NOMO-1 (cell line): ENCODE measurements at regions not wholly inside any gene's neighbourhood (a gene's known extent, or its start where the extent isn't known, plus 50 kb on each side); places are given as distances from the start of the nearest gene placed in this dataset.

Experiments
- DNase-seq, 2 experiments: peaks; one replicate each; lab custom pipeline; 2025; ENCODE audit not compliant: unreplicated experiment in 2 of 2; lab: John Stamatoyannopoulos, UW

- DNase-seq = no peak
Observed at GRCh38 chr6:2542101-2542857, 208.4 kb downstream of the MYLK4 start.

GRCh38 chr6:2536451-2536850 is 214.3 kb downstream of the MYLK4 start:
- DNase-seq = no peak

GRCh38 chr6:2535506-2535905 is 215.2 kb downstream of the MYLK4 start:
- DNase-seq = no peak

DNA sequence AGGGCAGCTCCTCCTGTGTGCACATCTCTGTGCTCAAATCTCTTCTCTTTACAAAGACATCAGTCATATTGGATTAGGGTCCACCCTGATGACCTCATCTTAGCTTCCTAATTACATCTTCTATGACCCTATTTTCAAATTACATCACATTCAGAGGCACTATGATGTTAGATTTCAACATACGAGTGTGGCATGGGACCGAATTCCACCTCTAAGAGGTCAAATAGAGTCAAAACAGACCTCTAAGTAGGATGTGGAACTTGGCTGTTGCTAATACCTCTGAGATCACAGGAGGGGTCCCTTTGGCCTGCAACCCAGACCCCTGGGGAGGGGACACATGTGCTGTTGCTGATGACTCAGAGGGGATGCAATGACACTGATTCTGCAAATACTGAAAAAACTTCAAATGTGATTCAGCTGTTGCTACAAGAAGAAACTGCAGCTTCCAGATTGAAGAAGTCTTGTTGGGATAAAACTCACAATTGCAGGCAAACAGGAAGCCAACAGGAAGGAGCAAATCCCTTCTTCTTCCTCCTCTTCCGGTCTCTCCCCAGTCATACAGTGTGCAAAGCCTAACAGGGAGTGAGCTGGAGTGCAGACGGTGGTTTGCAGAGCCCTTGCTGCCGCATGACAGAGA is 216.2 kb downstream of the MYLK4 start:
- DNase-seq = peak in 1 of 2 experiments; percentile 36

DNA sequence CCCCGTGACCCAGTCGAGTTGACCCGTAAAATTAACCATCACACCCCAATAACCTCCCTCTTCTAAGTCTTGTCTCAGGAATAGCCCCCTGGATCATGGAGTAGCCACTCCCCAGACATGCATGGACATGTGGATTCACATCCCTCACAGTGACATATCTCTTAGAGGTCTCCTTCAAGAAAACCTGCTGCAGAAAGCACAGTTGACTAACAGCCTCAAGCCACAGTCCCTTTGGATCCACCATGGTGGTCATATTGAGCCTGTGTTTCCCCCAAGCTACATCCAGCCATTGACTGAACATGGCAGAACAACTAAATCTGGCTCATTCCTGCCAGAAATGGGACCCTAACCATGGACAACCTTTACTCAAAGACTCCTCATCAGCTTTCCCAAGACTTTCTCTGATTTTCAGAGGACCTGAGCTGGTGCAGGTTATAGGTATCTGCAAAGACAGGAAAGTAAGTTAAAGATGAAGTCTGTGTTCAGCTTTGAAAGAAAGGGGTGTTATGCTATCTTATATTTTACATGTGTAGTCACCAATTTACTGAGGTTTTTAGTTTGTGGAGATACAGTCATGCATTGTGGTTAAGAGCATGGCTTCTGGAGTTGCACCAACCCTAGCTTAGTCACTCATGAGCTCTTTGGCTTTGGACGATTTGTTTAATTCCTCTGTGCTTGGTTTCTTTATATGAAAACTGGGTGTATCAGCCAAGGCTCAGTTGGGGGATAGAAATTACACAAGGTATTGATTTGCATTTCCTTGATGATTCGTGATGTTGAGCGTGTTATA is 219.1 kb downstream of the MYLK4 start:
- peak; percentile 30 to 64 for DNase-seq

GRCh38 chr6:2529211-2529719 is 221.5 kb downstream of the MYLK4 start:
- no peak for DNase-seq

GRCh38 chr6:2528156-2528555 is 222.6 kb downstream of the MYLK4 start:
- no peak for DNase-seq

GRCh38 chr6:2526766-2527165 is 224.0 kb downstream of the MYLK4 start:
- DNase-seq = peak in 1 of 2 experiments; percentile 6

GRCh38 chr6:2524090-2524489 is 226.6 kb downstream of the MYLK4 start:
- peak in 1 of 2 experiments; percentile 15 for DNase-seq

DNA sequence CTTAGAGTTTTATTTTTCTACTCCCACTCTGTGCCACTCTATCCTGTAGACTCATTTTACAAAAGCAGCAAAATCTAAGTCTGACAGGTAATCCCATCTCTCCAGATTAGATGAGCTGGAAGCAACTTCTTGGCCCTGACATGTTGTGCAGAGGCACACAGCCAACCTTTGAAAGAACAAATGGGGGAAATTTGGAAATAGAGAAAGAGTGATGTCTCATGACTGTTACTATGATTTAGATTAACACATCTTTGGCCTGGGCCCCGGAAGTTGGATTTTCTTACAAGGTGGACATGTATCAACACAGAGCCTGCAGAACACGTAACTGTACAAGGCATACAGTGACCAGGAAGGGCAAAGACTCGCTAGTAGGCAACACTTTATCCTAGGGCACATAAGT is 227.7 kb downstream of the MYLK4 start:
- no peak for DNase-seq

- peak; percentile 65 to 89 for DNase-seq
Observed at GRCh38 chr6:2522521-2522920, 228.2 kb downstream of the MYLK4 start.

- no peak for DNase-seq
Observed at GRCh38 chr6:2517855-2518473, 232.8 kb downstream of the MYLK4 start.

- no peak for DNase-seq
Observed at GRCh38 chr6:2517401-2517800, 233.3 kb downstream of the MYLK4 start.

GRCh38 chr6:2516059-2516458 is 234.7 kb downstream of the MYLK4 start:
- no peak for DNase-seq

DNA sequence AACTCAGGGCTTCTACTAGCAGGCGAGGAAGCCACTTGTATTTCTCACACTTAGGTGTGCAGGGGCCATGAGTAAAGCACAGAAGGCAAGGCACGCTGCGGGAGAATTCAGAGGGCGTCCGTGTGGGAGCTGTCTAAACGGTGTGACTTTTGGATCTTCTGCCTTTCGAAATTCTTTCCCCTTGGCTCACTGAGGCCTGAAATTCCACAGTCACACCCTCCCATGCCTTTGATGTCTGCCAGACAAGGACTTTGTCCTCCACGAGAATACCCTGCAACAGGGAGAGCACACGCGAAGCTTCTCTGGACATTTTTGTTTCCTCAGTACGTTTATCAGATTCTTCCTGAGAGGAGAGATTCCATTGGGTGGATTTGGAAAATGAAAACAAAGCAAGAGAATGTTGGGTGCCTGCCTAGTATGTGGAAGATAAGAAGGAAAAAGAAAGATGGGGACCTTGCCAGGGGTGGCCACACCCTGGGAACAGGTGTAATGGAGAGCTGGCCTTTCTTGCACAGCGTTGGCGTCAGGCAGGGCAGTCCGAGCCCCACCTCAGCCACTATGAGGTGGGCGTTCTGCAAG is 235.7 kb downstream of the MYLK4 start:
- no peak for DNase-seq

DNA sequence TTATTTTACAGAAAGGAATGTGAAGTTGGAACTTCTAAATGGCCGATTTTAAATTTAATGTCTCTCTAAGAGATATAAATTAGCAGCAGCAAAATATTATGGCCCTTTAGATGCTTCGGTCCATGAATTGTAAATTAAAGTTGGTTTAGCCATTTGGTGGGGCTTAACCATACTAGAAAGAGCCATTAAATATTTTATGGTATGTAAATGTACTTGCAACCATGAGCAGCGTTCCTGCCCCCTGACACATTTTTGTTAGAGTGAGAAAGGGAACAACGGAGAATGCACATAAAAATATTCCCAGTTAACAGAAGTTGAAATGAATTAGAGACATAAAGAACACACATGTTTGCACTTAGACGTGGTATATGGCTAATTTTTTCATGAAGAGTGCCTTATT is 237.9 kb downstream of the MYLK4 start:
- no peak for DNase-seq

GRCh38 chr6:2510316-2510715 is 240.4 kb downstream of the MYLK4 start:
- no peak for DNase-seq

GRCh38 chr6:2509711-2510110 is 241.0 kb downstream of the MYLK4 start:
- DNase-seq = no peak

GRCh38 chr6:2508071-2508470 is 242.7 kb downstream of the MYLK4 start:
- DNase-seq = no peak

DNA sequence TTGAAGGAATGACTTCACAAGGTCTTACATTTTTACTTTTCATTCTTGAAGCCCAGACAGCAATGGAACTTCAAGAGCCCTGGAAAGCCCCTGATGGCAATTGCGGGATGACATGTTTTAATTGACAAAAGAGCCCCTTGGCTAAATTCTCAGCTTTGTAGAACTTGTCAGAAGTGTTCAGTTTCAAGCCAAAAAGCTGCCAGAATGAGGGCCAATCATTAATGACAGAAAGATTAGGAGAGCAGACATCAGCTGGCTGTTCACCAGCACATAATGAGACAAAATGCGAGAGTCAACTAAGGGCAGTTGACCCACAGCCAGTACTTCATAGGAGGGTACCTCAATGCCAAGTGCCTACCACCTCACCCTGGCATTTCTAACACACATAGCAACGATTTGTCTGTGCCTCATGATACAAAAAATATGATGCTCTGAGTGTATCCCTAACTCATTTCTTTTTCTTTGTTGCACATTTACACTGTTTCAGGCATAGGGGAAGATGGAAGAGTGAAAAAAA is 243.1 kb downstream of the MYLK4 start:
- no peak for DNase-seq
